ENCODE measurements at regions not wholly inside any gene's neighbourhood (a gene's known extent, or its start where the extent isn't known, plus 50 kb on each side); places are given as distances from the start of the nearest gene placed in this dataset.

- TF ChIP-seq EZH2phosphoT487 (IDR thresholded peaks at IDR 0.05; ENCODE audit: low read length) (no peak), CTCF (IDR thresholded peaks at IDR 0.05; ENCODE audit: low read length) (no peak)
These were observed 79.6 kb upstream of the SKOR2 start for GRCh38 chr18:47331026-47331425.

All from MM.1S (cell line).